ENCODE measurements at regions not wholly inside any gene's neighbourhood (a gene's known extent, or its start where the extent isn't known, plus 50 kb on each side); places are given as distances from the start of the nearest gene placed in this dataset.

DNA sequence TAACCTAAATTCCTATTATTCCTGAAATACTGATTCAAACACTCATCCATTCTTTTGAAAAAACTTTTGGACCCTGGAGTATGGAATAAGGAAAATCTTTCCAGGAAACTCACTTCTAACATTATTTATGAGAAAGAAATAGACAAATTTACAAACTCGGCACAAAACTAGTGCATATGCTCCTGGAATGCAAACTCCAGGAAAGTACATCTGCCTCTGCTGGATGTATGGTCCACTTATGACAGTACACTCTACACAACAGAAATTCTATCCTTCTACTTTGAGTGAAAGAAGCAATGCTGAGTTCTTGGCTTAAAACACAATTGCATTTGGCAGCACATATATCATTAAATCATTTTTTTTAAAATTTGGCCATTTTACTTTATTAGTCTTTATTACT lies 700.5 kb upstream of the STXBP6 start:
- H3K9ac ChIP-seq: no peak overlapping the region
- WGBS (ENCODE audit: low lambda C conversion rate): 0% methylated on average over 1 of the region's 1 CpG
- POLR2A ChIA-PET: no interaction called here

More for the DNA sequence above, 700.5 kb upstream of the STXBP6 start:
- Histone ChIP-seq H3K9me3 (no peaks in the 10 kb centered on the region), H3K4me2 (no peak overlapping the region), H3K36me3 (replicated peaks in 1 of 2; ENCODE audit: control insufficient read depth in 1 of 2, insufficient read depth in 2 of 2, low read length in 1 of 2) (no peaks in the 10 kb centered on the region), H3K9me2 (no peaks in the 10 kb centered on the region), H3K4me3 (ENCODE audit: low read depth in 2 of 2, low read length in 1 of 2) (no peak overlapping the region), H3K27me3 (ENCODE audit: insufficient read depth) (no peaks in the 10 kb centered on the region), H3K4me1 (ENCODE audit: control insufficient read depth in 1 of 2, insufficient read depth in 2 of 2, low read depth in 1 of 2, low read length in 1 of 2) (no peaks in the 10 kb centered on the region), H3K79me2 (ENCODE audit: insufficient read depth) (no peaks in the 10 kb centered on the region), H4K20me1 (ENCODE audit: insufficient read depth) (no peaks in the 10 kb centered on the region), H2AFZ (ENCODE audit: low read depth) (no peak overlapping the region), H3K27ac (ENCODE audit: low read depth in 2 of 2, low read length in 1 of 2) (no peak overlapping the region), H3F3A (replicated peaks; ENCODE audit: insufficient read depth) (no peaks in the 10 kb centered on the region)
- no peak for DNase-seq
- CTCF ChIA-PET: no interaction called here
- TF ChIP-seq FOSL2 (IDR thresholded peaks at IDR 0.05; ENCODE audit: borderline replicate concordance, low read depth) (no peak), EP300 (IDR thresholded peaks at IDR 0.05; ENCODE audit: borderline replicate concordance in 1 of 2, low read depth in 1 of 2, low read length in 1 of 2) (no peak)

Small RNA genes in the stretch of these regions (small RNA-seq; reads per million reads assigned to genes)
- gene RF00440: 0 to 0.10 (median 0) reads per million in 7 experiments

Measured in SK-N-SH (cell line).